ENCODE measurements at regions not wholly inside any gene's neighbourhood (a gene's known extent, or its start where the extent isn't known, plus 50 kb on each side); places are given as distances from the start of the nearest gene placed in this dataset.
A peak's percentile ranks its signal among the peaks of the same experiment; 100 is the strongest.

DNA sequence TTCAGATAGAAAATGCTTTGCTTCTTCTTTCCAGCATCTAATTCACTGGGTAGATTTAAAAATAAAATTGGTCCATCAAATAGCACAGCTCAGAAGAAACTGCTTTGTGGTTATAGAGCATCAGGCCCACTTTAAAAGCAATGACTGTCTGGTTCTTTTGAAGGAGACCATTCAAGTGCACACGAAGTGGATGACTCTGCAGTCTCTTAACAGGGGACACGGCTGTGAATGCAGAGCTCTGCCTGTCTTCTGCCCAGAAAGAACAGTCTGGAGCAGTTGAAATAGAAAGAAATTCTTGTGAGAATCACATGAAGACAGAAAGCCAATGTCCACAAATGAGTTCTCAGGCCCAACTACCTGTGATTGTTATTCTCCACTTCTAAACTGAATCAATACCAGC lies 138.7 kb upstream of the PLEKHA5 start:
- CTCF ChIA-PET: no interaction called here

DNA sequence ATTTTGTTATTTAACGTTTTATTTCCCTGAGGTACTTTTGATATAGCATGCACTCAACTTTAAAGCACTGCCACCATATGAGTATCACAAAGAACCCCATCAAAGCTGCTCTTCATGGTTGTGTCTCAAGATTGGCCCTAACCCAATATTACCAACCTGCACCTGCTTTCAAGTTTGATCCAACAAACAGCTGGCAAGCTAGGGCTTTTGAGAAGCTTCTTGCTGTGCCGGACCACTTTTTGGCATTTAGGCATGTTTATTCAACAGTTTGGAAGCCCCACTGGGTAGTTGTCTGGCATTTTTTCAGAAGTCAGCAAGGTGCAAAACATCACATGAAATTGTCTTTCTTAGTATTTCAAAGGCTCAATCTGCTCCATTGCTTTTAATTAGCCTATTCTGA lies 137.2 kb upstream of the PLEKHA5 start:
- Histone ChIP-seq H3K27ac (ENCODE audit: insufficient read depth in 1 of 2, low read depth in 1 of 2, low read length in 2 of 2, poor library complexity in 1 of 2, severe bottlenecking in 2 of 2) (no peak overlapping the region), H3K4me1 (ENCODE audit: control extremely low read depth in 1 of 4, control insufficient read depth in 4 of 4, insufficient read depth in 4 of 4, low read length in 3 of 4) (no peaks in the 10 kb centered on the region), H3K4me3 (ENCODE audit: control insufficient read depth in 1 of 7, extremely low read depth in 1 of 7, insufficient read depth in 4 of 7, low read depth in 2 of 7, low read length in 6 of 7) (no peak overlapping the region), H3K27me3 (replicated peaks in 2 of 5; ENCODE audit: control insufficient read depth in 4 of 5, insufficient read depth in 5 of 5, low read length in 4 of 5) (no peaks in the 10 kb centered on the region), H3K9me3 (ENCODE audit: control extremely low read depth in 1 of 5, control insufficient read depth in 4 of 5, insufficient read depth in 2 of 5, low read depth in 1 of 5, low read length in 4 of 5) (no peaks in the 10 kb centered on the region), H3K36me3 (ENCODE audit: control insufficient read depth in 4 of 4, insufficient read depth in 4 of 4, low read length in 3 of 4) (no peaks in the 10 kb centered on the region)
- POLR2A ChIA-PET: interaction anchor here (0.6 kb wide), 1 partner anchor 560 kb away, joined by 3 read pairs; no protein-coding TSS in a partner anchor
- no peak for DNase-seq
- WGBS (ENCODE audit: insufficient coverage): 100% methylated on average over 2 of the region's 2 CpGs
- CTCF ChIA-PET: interaction anchor here (1.5 kb wide), 1 partner anchor 191 kb away, joined by 3 read pairs; no protein-coding TSS in a partner anchor

More for the DNA sequence above, 138.7 kb upstream of the PLEKHA5 start:
- DNase-seq: no peak
- Histone ChIP-seq H3K4me1 (ENCODE audit: control extremely low read depth in 1 of 4, control insufficient read depth in 4 of 4, insufficient read depth in 4 of 4, low read length in 3 of 4) (no peaks in the 10 kb centered on the region), H3K27me3 (replicated peaks in 2 of 5; ENCODE audit: control insufficient read depth in 4 of 5, insufficient read depth in 5 of 5, low read length in 4 of 5) (no peaks in the 10 kb centered on the region), H3K4me3 (ENCODE audit: control insufficient read depth in 1 of 7, extremely low read depth in 1 of 7, insufficient read depth in 4 of 7, low read depth in 2 of 7, low read length in 6 of 7) (no peak overlapping the region), H3K9me3 (ENCODE audit: control extremely low read depth in 1 of 5, control insufficient read depth in 4 of 5, insufficient read depth in 2 of 5, low read depth in 1 of 5, low read length in 4 of 5) (no peaks in the 10 kb centered on the region), H3K27ac (ENCODE audit: insufficient read depth in 1 of 2, low read depth in 1 of 2, low read length in 2 of 2, poor library complexity in 1 of 2, severe bottlenecking in 2 of 2) (no peak overlapping the region), H3K36me3 (ENCODE audit: control insufficient read depth in 4 of 4, insufficient read depth in 4 of 4, low read length in 3 of 4) (no peaks in the 10 kb centered on the region)
- 81% methylated on average over 2 of the region's 2 CpGs for WGBS (ENCODE audit: insufficient coverage)
- POLR2A ChIA-PET: no interaction called here

DNA sequence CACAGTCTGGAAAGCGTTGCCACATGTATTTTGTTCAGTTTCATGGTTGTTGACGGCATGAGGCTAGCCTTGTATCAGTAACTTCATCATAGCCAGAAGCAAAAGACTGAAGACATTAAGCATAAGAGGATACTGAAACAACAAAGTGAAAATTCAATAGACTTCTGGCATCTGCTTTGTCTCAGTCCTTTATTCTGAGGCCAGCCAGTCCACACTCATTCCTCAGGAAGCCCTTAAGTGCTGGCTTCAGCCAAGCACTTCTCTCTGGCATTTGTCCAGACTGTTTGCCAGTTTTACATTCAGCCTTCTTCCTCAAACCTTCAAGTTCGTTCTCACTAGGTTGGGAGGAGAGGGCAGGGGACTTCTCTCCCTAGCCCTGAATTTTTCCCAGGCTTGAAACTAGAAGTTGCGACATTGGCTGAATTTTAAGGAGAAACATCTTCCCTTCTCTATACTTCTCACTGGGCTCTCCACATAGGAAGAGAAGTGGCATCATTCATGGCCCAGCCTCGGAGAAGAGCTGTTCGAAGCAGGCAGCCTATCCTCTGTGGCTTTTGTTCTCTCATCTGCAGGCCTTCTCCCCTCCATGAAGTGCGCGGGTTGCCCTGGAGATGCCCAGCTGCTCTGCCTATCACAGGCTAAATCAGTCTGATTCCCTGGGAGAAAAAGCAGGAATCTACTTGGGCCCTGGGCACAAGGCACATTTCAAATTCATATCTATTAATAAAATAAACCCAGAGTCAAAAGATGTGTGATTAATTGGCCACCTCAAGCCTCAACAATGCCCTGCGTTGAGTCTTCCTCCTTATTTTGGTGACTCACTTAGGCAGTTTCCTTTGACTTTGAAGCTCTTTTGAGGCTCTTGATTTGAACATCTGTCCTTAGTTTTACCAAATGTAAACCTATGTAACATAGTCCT lies 130.9 kb upstream of the PLEKHA5 start:
- ChIA-PET POLR2A (no interaction called here), CTCF (no interaction called here)
- peak; percentile 4 to 52 (median 49) for DNase-seq
- no peak overlapping the region for H3K27ac ChIP-seq (ENCODE audit: insufficient read depth in 1 of 2, low read depth in 1 of 2, low read length in 2 of 2, poor library complexity in 1 of 2, severe bottlenecking in 2 of 2)
- H3K4me3 ChIP-seq (ENCODE audit: control insufficient read depth in 1 of 7, extremely low read depth in 1 of 7, insufficient read depth in 4 of 7, low read depth in 2 of 7, low read length in 6 of 7): no peak overlapping the region
- WGBS (ENCODE audit: insufficient coverage): 78% methylated on average over 6 of the region's 9 CpGs
- no peaks in the 10 kb centered on the region for H3K9me3 ChIP-seq (ENCODE audit: control extremely low read depth in 1 of 5, control insufficient read depth in 4 of 5, insufficient read depth in 2 of 5, low read depth in 1 of 5, low read length in 4 of 5)
- peaks cover 0 to 3% (median 1%) of the 10 kb centered on the region in 4 experiments for H3K4me1 ChIP-seq (ENCODE audit: control extremely low read depth in 1 of 4, control insufficient read depth in 4 of 4, insufficient read depth in 4 of 4, low read length in 3 of 4)
- no peaks in the 10 kb centered on the region for H3K36me3 ChIP-seq (ENCODE audit: control insufficient read depth in 4 of 4, insufficient read depth in 4 of 4, low read length in 3 of 4)
- no peaks in the 10 kb centered on the region for H3K27me3 ChIP-seq (replicated peaks in 2 of 5; ENCODE audit: control insufficient read depth in 4 of 5, insufficient read depth in 5 of 5, low read length in 4 of 5)

DNA sequence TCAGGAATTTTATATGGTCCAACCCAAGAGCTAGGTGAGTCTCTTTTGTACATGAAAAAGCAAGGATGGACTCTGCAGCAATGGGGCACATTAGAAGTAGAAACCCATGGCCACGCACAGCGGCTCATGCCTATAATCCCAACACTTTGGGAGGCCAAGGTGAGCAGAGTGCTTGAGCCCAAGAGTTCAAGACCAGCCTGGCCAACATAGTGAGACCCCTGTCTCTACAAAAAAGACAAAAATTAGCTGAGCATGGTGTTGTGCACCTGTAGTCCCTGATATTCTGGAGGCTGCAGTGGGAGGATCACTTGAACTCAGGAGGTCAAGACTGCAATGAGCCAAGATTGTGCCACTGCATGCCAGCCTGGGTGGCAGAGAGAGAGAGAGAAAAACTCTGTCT lies 128.7 kb upstream of the PLEKHA5 start:
- ChIA-PET CTCF (no interaction called here), POLR2A (no interaction called here)
- H3K27me3 ChIP-seq (replicated peaks in 2 of 5; ENCODE audit: control insufficient read depth in 4 of 5, insufficient read depth in 5 of 5, low read length in 4 of 5): no peaks in the 10 kb centered on the region
- H3K27ac ChIP-seq (ENCODE audit: insufficient read depth in 1 of 2, low read depth in 1 of 2, low read length in 2 of 2, poor library complexity in 1 of 2, severe bottlenecking in 2 of 2): no peak overlapping the region
- no peak overlapping the region for H3K4me3 ChIP-seq (ENCODE audit: control insufficient read depth in 1 of 7, extremely low read depth in 1 of 7, insufficient read depth in 4 of 7, low read depth in 2 of 7, low read length in 6 of 7)
- H3K4me1 ChIP-seq (ENCODE audit: control extremely low read depth in 1 of 4, control insufficient read depth in 4 of 4, insufficient read depth in 4 of 4, low read length in 3 of 4): peaks cover 0 to 3% (median 1%) of the 10 kb centered on the region in 4 experiments
- no peak for DNase-seq
- H3K36me3 ChIP-seq (ENCODE audit: control insufficient read depth in 4 of 4, insufficient read depth in 4 of 4, low read length in 3 of 4): no peaks in the 10 kb centered on the region
- WGBS (ENCODE audit: insufficient coverage): 83% methylated on average over 2 of the region's 2 CpGs
- H3K9me3 ChIP-seq (ENCODE audit: control extremely low read depth in 1 of 5, control insufficient read depth in 4 of 5, insufficient read depth in 2 of 5, low read depth in 1 of 5, low read length in 4 of 5): no peaks in the 10 kb centered on the region

DNA sequence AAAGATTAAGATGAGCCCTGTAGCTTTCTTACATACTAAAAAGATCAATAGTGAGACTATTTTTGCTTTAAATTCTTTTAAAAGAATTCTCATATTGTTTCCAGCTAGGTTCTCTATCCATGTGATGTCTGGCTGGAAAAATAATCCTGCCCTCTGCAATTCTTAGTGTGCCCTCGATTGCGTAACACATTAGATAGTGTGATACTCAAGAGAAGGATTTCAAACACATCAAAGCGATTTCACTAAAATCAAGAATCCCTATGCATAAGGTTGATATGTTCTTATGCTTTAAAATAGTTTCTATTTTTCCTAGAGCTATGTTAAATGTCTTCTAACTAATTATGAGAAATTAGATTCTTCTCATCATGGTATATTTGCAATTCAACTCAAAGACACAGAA lies 127.3 kb upstream of the PLEKHA5 start:
- Histone ChIP-seq H3K4me1 (ENCODE audit: control extremely low read depth in 1 of 4, control insufficient read depth in 4 of 4, insufficient read depth in 4 of 4, low read length in 3 of 4) (peaks cover 0 to 3% (median 1%) of the 10 kb centered on the region in 4 experiments), H3K27ac (ENCODE audit: insufficient read depth in 1 of 2, low read depth in 1 of 2, low read length in 2 of 2, poor library complexity in 1 of 2, severe bottlenecking in 2 of 2) (no peak overlapping the region), H3K4me3 (ENCODE audit: control insufficient read depth in 1 of 7, extremely low read depth in 1 of 7, insufficient read depth in 4 of 7, low read depth in 2 of 7, low read length in 6 of 7) (no peak overlapping the region), H3K9me3 (ENCODE audit: control extremely low read depth in 1 of 5, control insufficient read depth in 4 of 5, insufficient read depth in 2 of 5, low read depth in 1 of 5, low read length in 4 of 5) (no peaks in the 10 kb centered on the region), H3K27me3 (replicated peaks in 2 of 5; ENCODE audit: control insufficient read depth in 4 of 5, insufficient read depth in 5 of 5, low read length in 4 of 5) (no peaks in the 10 kb centered on the region), H3K36me3 (ENCODE audit: control insufficient read depth in 4 of 4, insufficient read depth in 4 of 4, low read length in 3 of 4) (no peaks in the 10 kb centered on the region)
- no CpG with 5 or more reads among the region's 3 CpGs for WGBS (ENCODE audit: insufficient coverage)
- ChIA-PET POLR2A (no interaction called here), CTCF (no interaction called here)
- DNase-seq: no peak

DNA sequence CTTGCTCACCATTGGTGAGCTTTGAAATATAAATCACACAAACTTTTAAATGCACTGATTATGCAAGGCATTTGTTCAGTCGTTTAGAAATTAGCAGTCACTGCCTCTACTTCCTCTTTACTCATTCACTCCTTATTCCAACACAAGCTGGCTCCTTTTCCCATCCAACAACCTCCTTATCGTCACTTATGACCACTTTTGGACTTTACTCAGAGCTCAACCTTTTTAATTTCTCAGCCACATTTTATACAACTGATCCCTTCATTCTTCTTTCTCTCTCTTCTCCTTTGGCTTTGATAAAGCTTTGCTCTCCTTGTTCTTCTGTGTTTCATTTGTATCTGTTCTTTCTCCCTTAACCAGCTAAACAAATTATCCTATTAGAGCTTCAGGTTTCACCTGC lies 126.4 kb upstream of the PLEKHA5 start:
- H3K36me3 ChIP-seq (ENCODE audit: control insufficient read depth in 4 of 4, insufficient read depth in 4 of 4, low read length in 3 of 4): no peaks in the 10 kb centered on the region
- 54% methylated on average over 2 of the region's 2 CpGs for WGBS (ENCODE audit: insufficient coverage)
- H3K4me1 ChIP-seq (ENCODE audit: control extremely low read depth in 1 of 4, control insufficient read depth in 4 of 4, insufficient read depth in 4 of 4, low read length in 3 of 4): peaks cover 0 to 3% (median 1%) of the 10 kb centered on the region in 4 experiments
- no peaks in the 10 kb centered on the region for H3K9me3 ChIP-seq (ENCODE audit: control extremely low read depth in 1 of 5, control insufficient read depth in 4 of 5, insufficient read depth in 2 of 5, low read depth in 1 of 5, low read length in 4 of 5)
- no peaks in the 10 kb centered on the region for H3K27me3 ChIP-seq (replicated peaks in 2 of 5; ENCODE audit: control insufficient read depth in 4 of 5, insufficient read depth in 5 of 5, low read length in 4 of 5)
- no peak overlapping the region for H3K4me3 ChIP-seq (ENCODE audit: control insufficient read depth in 1 of 7, extremely low read depth in 1 of 7, insufficient read depth in 4 of 7, low read depth in 2 of 7, low read length in 6 of 7)
- ChIA-PET CTCF (no interaction called here), POLR2A (no interaction called here)
- H3K27ac ChIP-seq (ENCODE audit: insufficient read depth in 1 of 2, low read depth in 1 of 2, low read length in 2 of 2, poor library complexity in 1 of 2, severe bottlenecking in 2 of 2): no peak overlapping the region
- no peak for DNase-seq

DNA sequence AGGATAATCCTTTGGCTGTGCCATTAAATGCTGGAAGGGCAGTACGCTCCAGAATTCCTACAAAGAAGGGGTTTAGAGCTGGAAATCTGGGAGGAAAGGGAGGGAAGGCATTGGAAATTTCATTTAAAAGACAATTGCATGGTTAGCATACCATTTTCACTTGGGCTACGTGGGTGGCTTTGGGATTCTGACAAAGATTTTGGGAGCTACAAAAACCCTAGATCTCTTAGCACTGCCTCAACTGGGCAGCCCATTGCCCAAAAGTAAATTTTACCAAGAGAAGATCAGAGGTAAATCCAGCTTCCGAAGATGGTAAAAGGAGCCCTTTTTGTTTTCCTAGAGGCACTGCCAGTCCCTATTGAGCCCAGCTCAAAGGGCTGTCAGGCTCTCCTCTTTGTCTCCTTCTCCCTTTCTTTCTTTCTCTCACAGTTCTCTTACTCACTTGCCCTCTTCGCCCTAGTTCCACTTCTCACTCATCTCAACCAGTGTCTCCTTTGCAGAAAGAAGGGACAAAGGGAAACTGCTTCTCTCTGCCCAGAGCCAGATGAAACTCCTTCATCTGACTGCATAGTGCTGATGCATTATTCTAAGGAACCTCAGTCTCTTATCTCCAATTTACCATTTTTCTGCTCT lies 125.4 kb upstream of the PLEKHA5 start:
- CTCF ChIA-PET: no interaction called here
- Histone ChIP-seq H3K9me3 (ENCODE audit: control extremely low read depth in 1 of 5, control insufficient read depth in 4 of 5, insufficient read depth in 2 of 5, low read depth in 1 of 5, low read length in 4 of 5) (no peaks in the 10 kb centered on the region), H3K27ac (ENCODE audit: insufficient read depth in 1 of 2, low read depth in 1 of 2, low read length in 2 of 2, poor library complexity in 1 of 2, severe bottlenecking in 2 of 2) (no peak overlapping the region), H3K4me3 (ENCODE audit: control insufficient read depth in 1 of 7, extremely low read depth in 1 of 7, insufficient read depth in 4 of 7, low read depth in 2 of 7, low read length in 6 of 7) (no peak overlapping the region), H3K27me3 (replicated peaks in 2 of 5; ENCODE audit: control insufficient read depth in 4 of 5, insufficient read depth in 5 of 5, low read length in 4 of 5) (no peaks in the 10 kb centered on the region), H3K36me3 (ENCODE audit: control insufficient read depth in 4 of 4, insufficient read depth in 4 of 4, low read length in 3 of 4) (no peaks in the 10 kb centered on the region), H3K4me1 (ENCODE audit: control extremely low read depth in 1 of 4, control insufficient read depth in 4 of 4, insufficient read depth in 4 of 4, low read length in 3 of 4) (no peaks in the 10 kb centered on the region)
- POLR2A ChIA-PET: no interaction called here
- 100% methylated on average over 4 of the region's 4 CpGs for WGBS (ENCODE audit: insufficient coverage)
- no peak for DNase-seq
